GM10248 (cell line): ENCODE measurements at regions not wholly inside any gene's neighbourhood (a gene's known extent, or its start where the extent isn't known, plus 50 kb on each side); places are given as distances from the start of the nearest gene placed in this dataset.

Experiments
- CTCF ChIA-PET: fragments of 300-600 bp; sonication (Branson Sonifier 250); formaldehyde crosslinking; extraction: SDS; loops from one replicate; lab custom pipeline; 2021; ENCODE audit warnings: antibody characterized with exemption; lab: Yijun Ruan, JAX
- POLR2A ChIA-PET: fragments of 350-650 bp; sonication (Branson Sonifier 250); formaldehyde crosslinking; extraction: SDS; loops from one replicate; lab custom pipeline; 2020; ENCODE audit warnings: antibody characterized with exemption; lab: Yijun Ruan, JAX
- DNase-seq: peaks from one replicate; pipeline ENCODE4 v3.0.0; 2012; ENCODE audit errors: extremely low spot score
- TF ChIP-seq, protein P1 (sequence below): IDR thresholded peaks from 2 replicates; pipeline ENCODE4 v1.5.1; 2012; ENCODE audit warnings: mild to moderate bottlenecking, low read depth; ENCODE audit errors: extremely low read depth, missing control alignments, control extremely low read depth

- TF ChIP-seq, protein P1, sequence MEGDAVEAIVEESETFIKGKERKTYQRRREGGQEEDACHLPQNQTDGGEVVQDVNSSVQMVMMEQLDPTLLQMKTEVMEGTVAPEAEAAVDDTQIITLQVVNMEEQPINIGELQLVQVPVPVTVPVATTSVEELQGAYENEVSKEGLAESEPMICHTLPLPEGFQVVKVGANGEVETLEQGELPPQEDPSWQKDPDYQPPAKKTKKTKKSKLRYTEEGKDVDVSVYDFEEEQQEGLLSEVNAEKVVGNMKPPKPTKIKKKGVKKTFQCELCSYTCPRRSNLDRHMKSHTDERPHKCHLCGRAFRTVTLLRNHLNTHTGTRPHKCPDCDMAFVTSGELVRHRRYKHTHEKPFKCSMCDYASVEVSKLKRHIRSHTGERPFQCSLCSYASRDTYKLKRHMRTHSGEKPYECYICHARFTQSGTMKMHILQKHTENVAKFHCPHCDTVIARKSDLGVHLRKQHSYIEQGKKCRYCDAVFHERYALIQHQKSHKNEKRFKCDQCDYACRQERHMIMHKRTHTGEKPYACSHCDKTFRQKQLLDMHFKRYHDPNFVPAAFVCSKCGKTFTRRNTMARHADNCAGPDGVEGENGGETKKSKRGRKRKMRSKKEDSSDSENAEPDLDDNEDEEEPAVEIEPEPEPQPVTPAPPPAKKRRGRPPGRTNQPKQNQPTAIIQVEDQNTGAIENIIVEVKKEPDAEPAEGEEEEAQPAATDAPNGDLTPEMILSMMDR = no peak
- ChIA-PET CTCF (interaction anchor here (2.2 kb wide), 1 partner anchor 14 kb away, joined by 8 read pairs; no protein-coding TSS in a partner anchor), POLR2A (no interaction called here)
- DNase-seq = no peak
Observed at GRCh38 chr7:17421941-17422340, 123.5 kb downstream of the AHR start.

DNA sequence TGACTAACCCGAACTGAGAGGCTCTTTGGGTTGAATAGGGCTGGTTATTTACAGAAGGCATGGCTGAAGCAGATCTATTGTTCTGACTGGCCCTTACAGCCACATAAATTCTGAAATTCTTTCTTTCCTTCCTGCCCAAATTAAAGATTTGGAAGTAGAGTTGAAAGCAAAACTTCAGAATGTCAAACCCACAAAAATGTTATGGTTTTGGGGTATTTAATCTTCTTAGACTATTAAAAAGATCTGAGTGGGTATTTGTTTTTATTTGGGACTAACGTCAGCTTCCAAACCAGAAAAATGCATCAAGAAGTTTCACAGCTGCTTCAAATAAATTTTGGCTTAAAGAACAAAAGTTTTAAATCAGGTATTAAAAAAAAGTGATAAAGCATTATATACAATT is 124.5 kb downstream of the AHR start:
- no peak for DNase-seq
- TF ChIP-seq, protein P1 = no peak
- ChIA-PET CTCF (interaction anchor here (1.1 kb wide), 1 partner anchor 34 kb away, joined by 3 read pairs; no protein-coding TSS in a partner anchor), POLR2A (no interaction called here)

- ChIA-PET POLR2A (no interaction called here), CTCF (interaction anchor here (1.8 to 2.2 kb wide), 2 partner anchors 9 to 20 kb away, joined by 4 read pairs; no protein-coding TSS in a partner anchor)
- DNase-seq = no peak
- TF ChIP-seq, protein P1 = no peak
Observed at GRCh38 chr7:17427924-17428323, 129.5 kb downstream of the AHR start.

- TF ChIP-seq, protein P1 = no peak
Observed at GRCh38 chr7:17429579-17429978, 131.1 kb downstream of the AHR start.

GRCh38 chr7:17432793-17433192 is 134.3 kb downstream of the AHR start:
- POLR2A ChIA-PET = no interaction called here
- CTCF ChIA-PET = no interaction called here
- TF ChIP-seq, protein P1 = no peak
- no peak for DNase-seq

More at GRCh38 chr7:17429579-17429978, 131.1 kb downstream of the AHR start:
- no peak for DNase-seq
- ChIA-PET CTCF (interaction anchor here (1.2 to 2.2 kb wide), 4 partner anchors 9 to 25 kb away, joined by 3 to 4 read pairs (median 4); no protein-coding TSS in a partner anchor), POLR2A (no interaction called here)

DNA sequence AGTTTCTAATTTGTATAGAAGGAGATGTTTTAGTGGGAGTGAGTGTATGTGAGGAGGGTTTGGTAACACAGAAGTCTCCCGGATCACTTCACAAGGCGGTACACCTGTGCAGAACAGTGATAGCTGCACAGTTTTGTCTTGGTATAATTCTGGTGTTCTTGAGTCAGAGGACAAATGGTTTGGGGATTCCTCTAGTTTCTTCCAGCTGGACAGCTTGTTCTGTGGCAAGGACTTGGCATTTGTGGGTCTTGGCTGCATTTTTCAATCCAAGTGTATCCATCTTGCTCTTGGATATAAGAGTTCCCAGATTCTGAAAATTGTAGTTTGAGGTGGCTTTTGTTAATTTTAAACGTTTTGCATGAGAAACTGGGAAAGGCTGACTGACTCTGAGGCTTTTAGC is 135.7 kb downstream of the AHR start:
- DNase-seq = no peak
- ChIA-PET POLR2A (no interaction called here), CTCF (interaction anchor here (1.4 to 3.2 kb wide), 2 partner anchors 13 to 15 kb away, joined by 4 to 8 read pairs; no protein-coding TSS in a partner anchor)
- TF ChIP-seq, protein P1 = no peak
